Suppressor macrophage treated with lipopolysaccharide for 4 hours (primary cell): ENCODE measurements at regions not wholly inside any gene's neighbourhood (a gene's known extent, or its start where the extent isn't known, plus 50 kb on each side); places are given as distances from the start of the nearest gene placed in this dataset.
"Not testable (repeated sequence)": the region's sequence is repeated elsewhere in the genome, so short reads cannot be mapped to it uniquely, and the experiment has no call there.

Source experiments
- DNase-seq: peaks from one replicate; pipeline ENCODE4 v3.0.0-alpha.2; 2020

DNA sequence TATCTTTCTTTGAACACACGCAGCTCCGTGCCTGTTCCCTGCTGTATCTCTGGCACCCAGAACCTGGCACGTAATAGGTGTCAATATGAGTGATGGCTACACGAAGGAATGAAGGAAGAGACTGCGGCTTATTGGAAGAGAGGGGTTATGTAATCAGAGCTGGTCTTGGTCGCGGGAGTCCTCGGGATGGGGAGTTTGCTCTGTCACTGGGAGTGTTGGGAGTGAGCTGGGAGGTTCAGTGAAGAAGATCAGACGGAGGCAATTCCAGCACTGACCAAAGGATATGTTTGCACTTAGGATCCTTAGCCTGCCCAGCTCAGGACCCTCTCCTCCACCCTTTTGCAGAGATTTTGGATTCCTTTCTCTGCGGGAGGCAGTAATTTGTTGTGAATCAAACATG lies 709.1 kb downstream of the PTPRU start:
- no peak for DNase-seq

DNA sequence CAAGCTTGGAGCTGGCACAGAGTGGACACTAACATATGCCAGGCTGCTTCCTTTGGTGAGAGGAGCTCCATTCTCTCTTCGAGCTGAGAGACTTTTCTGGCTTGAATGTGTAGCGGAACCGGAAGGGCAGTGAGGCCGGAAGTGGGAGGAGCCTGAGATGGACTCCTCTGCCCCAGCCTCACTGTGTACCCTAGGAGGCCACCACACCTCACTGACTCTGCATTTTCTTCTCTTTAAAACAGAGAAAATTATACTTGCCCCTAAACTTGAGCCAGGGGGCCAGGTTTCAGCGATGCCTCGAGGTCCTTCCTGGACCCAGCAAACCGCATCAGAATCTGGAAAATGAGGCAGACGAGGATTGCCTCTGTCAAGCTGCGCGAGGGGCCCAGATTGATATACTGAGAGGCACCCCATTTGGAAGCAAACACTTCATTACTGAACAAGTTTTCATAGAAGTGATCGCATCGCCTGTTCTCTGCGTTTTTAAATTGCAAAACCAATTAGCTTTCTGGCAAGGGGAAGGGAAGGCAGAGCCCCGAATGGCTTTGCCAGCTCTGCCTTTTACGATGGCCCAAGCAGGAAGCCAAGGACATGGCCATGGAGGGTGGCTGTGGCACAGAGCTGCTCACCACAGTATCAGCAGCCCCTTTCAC lies 708.1 kb downstream of the PTPRU start:
- DNase-seq = no peak

DNA sequence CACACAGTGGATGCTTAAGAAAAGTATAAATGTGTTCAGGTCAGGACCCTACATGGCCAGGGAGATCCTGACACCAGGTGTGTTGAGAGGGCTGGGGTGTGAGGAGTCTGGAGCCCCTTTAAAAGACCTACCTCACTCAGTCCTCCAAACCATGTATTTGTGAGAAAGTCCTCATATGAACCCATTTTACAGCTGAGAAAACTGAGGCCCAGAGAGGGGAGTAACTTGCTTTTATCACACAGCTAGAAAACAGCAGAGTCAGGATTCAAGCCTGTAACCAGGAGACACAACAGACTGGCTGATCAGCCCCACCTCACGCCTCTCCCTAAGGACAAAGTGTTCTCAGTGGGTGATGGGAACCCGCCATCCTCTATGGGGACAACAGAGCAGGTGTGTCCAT lies 706.7 kb downstream of the PTPRU start:
- no peak for DNase-seq

DNA sequence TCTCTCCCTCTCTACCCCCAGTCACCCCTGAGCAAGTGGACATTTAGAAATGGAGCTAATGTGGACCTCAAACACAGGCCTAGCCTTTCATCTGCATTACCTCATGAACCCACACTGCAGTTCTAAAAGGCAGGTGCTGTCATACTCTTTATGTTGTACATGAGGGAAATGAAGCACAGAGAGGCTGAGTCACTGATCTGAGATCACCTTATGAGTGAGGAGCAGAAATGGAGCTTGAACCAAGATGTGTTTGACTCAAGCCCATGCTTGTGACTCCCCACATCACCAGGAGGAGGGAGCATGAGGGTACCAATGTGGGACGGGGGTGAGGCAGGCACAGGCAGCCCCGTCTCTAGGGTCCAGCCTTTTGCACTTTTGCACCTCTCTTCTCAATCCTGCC lies 702.8 kb downstream of the PTPRU start:
- peak; percentile 28 for DNase-seq

DNA sequence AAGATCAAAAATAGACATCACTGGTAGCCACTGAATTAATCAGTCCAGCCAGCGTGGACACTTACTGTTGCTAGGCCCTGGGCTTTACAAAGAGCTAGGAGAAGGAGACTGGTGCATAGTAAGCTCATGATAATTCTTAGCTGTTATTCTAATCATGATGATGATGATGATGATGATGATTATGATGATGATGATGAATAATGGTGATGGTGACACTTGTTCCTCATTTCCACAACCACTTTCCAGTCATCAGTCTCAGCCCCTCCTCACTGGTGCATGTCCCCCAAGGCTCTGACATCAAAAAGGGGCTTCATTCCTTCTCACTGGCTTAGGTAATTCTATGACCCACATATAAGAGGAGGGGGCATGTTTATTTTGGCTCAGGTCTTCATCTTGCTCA lies 701.0 kb downstream of the PTPRU start:
- peak; percentile 3 for DNase-seq

DNA sequence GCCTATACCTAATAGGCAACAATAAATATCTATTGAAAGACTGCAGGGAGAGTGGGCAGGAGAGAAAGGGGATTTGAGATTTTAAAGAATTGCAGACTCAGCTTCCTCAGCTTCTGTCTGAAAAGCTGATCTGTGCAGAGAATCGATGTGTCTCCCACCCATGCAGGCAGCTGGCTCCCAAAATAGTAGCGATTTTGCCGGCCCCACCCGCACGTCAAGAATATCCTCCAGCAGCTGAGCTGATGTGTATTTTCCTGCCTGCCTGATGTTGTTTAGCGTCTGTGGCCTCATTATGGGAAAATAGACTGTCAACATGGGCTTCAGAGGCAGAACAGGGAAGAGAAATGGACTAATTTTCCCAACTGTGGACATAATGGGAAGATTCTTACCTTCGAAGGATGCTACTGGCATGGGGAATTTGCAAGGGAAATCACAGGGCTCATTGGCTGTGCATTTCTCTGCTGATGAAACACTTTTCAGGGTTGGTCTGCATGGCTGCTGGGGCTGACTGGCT lies 699.8 kb downstream of the PTPRU start:
- no peak for DNase-seq

DNA sequence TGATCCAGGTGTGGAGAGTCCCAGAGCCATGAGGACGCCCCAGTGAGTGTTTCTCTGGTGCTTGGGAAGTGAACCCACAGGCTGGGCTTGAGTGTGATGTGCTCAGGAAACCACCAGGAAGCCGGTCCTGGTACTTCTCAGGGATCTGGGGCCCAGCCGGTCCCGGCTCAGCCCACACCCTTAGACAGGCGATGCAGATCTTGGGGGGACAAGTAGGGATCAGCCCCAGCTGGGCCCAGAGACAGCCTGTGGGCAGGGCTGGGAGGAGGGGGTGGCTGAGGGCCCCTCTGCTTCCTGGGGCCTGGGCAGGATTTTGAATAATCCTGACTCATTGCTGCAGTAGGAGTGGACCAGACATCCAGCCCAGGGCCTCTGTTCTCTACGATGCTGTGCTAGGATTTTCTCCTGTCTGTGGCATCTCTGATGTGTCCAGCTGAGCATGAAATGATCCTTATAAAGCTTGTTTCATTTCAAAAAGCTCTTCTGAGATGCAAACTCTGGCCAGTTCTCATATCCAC lies 698.0 kb downstream of the PTPRU start:
- DNase-seq = no peak

DNA sequence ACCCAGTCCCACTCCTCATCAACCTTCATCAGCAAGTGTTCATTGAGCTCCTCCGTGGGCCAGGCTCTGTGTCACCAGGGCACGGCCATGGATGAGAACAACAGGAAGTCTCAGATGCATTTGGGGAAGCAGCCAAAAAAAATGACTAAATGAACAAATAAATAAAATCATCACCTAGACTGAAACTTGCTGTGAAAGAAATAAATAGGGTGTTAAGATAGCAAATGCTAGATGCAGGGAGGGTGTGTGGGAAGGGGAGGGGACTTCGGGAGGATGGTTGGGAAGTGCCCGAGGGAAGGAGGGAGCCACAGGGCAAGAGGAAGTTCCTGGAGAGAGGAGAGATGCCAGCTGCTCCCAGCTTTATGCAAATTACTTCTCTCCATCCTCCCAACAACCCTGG lies 696.7 kb downstream of the PTPRU start:
- peak; percentile 16 for DNase-seq

DNA sequence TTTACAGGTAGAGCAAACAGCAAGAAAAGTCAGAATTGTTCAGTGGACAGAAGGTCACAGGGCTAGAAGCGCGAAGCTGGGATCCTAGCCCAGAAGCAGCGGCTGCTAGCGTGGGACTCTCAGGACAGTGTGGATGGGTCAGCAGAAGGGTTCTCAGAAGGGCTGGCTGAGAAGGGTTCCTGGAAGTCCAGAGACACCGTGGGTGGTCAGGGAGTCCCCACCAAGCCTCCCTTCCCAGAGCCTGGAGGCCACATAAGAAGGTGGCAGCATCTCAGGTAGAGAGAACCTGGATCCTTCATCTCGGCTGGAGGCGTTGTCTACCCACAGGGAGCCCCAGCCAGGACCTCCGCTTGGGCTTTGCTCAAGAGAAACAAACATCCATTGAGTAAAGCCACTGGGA lies 696.3 kb downstream of the PTPRU start:
- DNase-seq = no peak

DNA sequence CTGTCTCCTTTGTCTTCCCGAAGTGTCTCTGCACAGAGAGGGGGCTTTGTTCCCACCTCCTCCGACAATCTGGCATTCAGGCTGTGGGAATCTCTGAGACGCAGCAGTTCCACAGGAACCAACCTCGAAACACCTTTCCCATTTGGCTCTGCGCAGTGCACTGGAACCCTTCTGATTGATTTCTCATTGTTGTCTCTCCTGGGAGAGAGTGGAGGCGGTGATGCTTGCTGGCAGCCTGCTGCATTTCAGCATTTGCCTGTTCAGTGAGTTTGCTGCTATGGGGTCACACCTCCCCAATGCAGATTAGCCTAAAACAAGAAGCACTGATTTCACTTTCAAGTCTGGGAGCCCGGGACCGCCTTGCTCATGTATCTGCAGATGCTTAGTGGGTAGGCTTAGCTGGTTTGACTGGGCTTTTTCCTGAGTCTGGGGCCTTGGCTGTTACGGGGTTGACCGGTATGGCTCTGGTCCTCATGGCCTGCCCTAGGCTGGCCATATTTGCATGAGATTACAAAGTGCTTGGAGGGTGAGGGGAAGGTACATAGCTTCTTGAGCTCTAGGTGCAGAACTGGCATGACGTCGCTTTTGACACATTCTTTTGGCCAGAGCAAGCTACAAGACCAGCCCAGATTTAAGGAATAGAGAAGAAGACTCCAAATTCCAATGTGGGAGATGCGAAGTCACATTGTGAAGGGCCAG lies 695.3 kb downstream of the PTPRU start:
- DNase-seq = no peak

DNA sequence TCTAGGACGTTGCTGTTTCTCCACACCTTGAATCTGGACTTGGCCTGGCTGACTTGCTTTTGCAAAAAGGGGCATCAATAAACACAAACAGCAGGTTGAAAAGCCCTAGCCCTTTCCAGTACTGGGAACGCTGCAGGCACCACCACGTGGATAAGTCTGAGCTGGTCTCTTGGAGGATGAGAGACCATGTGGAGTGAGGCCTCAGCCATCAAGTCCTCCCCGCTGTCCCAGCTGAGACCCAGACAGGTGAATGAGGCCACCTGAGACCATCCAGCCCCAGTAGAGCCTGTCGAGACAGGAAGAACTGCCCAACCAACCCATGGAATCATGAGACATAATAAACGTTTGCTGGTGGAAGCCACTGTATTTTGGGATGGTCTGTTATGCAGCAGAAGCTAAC lies 688.7 kb downstream of the PTPRU start:
- no peak for DNase-seq

DNA sequence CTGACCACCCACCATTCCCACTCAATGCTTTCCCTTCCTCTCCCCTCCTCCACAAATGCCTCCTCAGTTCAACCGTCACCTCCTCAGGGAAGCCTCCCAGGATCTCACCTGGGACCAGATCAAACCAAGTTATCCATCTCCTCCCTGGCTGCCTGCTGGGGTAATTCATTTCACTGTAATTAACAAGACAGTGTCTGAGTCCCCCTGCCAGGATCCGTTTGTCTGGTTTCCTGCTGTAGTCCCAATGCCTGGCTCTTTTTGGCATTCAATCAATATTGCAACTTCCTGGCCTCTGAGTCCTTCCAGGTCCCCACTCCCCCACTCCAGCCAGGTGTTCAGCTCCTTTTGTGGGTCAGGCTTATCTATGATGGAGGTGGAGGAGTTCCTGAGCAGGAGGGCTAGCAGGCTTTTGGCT lies 687.7 kb downstream of the PTPRU start:
- no peak for DNase-seq

DNA sequence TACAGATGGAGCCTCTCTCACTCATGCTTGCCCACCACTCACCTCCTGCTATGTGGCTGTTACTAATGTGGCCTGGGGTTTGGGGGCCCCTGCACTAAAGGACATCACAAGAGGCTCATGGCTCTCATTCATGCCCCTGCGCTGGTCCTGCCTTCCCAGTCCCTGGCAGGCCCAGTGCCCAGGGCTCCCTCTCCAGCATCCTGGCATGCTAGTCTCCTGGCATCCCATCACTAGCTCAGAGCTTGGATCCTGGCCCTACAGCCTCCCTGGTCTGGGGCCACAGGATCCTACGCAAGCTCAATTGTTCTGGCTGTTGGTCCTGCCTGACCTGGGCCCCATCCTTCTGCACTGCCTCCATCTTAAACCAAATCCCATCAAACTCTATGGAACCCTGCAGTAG lies 685.4 kb downstream of the PTPRU start:
- no peak for DNase-seq

DNA sequence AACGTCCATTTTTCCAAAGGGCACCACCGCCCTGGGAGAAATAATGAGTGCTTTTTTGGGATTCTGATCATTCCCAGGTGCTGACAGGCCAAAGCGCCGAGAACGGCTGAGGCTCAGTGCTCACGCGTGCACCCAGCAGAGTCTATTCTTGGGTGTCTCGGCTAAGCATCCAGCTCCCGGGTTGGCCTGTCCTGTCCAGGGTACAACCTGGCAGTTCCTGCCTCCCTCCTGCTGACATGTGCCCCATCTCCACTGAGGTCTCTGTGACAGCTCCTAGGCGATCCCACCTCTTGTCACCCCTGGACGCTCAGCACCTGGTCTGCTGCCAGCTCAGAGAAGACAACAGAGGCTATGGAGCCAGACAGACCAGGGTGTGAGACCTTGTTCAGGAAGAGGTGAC lies 684.5 kb downstream of the PTPRU start:
- no peak for DNase-seq

DNA sequence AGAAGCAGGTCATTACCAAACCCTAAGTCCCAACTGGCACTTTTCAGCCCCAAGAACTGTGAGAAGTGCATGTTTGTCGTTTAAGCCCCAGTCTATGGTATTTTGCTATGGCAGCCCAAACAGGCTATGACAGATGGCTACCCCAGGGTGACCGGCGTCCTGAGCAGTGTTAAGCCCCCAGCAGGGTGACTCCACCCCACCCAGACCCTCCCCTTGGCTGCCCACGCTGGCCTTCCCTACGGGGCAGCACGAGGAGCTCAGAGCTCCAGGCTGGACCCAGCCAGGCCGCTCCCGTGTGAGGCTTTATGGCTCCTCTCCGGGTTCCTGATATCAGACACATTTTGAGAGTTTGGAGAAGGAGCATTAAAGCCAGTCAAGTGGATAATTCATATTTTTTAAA lies 684.0 kb downstream of the PTPRU start:
- DNase-seq = no peak

DNA sequence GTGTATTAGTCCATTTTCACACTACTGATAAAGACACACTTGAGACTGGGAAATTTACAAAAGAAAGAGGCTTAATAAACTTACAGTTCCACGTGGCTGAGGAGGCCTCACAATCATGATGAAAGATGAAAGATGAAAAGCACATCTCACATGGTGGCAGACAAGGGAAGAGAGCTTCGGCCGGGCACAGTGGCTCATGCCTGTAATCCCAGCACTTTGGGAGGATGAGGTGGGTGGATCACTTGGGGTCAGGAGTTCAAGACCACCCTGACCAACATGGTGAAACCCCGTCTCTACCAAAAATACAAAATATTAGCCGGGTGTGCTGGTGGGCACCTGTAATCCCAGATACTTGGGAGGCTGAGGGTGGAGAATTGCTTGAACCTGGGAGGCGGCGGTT lies 682.7 kb downstream of the PTPRU start:
- not testable (repeated sequence) for DNase-seq

DNA sequence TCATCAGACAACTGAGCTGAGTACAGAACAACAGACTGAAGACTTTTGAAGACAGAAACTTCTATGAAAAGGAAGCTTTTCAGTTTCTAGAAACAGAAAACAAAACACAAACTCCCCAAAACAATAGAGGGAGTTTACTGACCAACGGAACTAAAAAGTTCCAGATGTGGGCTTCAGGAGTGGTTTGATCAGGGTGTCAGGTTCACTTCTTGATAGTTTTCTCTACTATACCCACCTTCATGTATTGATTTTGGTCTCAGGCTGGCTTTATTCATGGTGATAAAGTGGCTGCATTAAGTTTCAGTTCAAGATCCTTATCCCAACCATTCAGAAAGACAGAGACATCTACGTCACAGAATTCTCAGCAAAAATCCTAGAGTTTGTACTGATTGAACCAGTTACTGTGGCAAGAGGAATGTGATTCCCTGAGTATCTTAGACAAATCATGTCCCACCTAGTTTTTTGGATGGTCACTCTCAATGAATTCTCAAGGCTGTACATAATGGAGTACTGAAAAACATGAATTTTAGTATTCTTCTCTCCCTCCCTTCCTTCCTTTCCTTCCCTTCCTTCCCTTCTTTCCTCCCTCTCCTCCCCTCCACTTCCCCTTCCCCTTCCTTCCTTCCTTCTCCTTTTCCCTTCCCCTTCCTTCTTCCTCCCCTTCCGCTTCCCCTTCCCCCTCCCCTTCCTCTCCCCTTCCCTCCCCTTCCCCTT lies 680.5 kb downstream of the PTPRU start:
- no peak for DNase-seq

DNA sequence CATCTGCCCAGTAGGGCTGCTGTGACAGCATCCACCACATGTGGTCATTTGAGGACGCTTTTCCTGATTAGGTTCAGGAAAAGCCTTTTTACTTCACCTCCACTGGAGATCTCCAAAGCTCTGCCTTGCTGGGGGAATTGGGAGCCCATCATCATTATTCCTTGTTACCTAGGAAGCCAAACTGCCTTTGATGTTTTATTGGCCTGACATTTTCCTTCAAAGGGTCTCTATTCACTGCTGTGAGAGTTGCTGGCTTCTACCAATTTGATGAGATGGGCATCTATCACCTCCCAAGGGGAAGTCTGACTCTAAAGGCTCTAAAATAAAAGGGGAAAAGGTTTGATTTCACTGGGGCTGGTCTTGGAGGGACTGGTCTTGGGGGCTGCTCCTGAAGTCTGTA lies 678.6 kb downstream of the PTPRU start:
- no peak for DNase-seq

DNA sequence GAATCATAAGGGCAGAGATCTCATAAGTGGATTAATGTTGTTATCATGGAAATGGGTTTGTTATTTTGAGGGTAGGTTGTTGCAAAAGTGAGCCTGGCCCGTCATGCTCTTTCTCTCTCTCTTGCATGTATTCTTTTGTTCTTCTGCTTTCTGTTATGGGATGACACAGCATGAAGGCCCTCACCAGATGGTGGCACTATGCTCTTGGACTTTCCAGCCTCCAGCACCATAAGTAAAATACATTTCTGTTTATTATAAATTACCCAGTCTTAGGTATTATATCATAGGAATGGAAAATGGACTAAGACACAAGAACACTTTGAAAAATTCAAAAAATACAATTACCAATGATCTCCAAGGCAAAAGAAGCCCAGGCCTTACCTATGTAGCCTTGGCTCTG lies 676.1 kb downstream of the PTPRU start:
- DNase-seq = peak; percentile 58

DNA sequence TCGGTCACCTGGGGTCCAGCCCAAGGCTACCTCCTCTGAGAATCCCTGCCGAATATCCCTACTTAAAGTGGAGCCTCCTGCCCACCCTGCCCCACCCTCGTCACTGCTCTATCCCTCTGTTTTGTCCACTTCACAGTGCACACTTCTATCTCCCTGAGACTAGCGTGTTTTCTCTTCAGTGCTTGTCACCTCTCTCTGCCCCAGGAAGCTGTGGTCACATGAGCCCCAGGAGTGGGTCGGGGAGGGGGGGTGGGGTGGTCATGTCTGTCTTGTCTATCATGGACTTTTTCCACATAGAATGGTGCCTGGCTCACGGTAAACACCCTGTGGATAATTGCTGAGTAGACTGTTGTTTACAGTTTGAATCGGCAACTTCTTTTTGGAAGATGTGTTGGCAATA lies 673.6 kb downstream of the PTPRU start:
- DNase-seq = no peak

DNA sequence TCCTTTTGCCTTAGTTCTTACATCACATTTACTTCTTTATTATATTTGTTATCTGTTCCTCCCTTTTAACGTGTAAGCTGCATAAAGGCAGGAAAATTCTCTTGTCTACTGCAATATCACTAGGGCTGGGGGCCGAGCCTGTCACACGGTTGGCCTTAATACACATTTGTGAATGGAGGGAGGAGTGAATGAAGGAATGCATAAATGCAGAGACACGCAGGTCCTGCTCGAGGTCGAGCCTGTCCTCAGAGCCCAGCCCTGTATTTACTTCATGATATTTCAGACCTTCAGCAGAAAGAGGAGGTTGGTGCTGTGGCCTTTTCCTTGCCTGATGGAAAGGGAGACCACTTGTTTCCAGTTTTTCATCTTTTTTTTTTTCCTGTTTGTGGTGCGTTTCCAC lies 671.3 kb downstream of the PTPRU start:
- no peak for DNase-seq

DNA sequence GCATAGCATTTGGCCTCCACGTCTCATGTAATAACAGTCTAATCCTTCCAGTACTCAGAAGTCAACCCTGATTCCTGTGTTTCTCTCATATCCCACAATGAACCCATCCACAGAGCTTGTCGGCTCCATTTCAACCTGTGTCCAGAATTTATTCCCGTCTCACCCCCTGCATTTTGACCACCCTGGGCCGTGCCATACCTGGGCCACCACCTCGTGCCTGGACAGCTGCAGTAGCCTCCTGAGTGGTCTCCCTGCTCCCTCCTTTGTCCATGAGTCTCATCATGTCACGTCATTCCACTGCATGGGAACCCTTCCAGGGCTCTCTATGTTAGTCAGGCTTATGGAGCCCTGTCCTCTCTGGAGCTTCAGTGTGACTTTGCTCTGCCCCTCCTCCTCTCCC lies 670.6 kb downstream of the PTPRU start:
- no peak for DNase-seq

DNA sequence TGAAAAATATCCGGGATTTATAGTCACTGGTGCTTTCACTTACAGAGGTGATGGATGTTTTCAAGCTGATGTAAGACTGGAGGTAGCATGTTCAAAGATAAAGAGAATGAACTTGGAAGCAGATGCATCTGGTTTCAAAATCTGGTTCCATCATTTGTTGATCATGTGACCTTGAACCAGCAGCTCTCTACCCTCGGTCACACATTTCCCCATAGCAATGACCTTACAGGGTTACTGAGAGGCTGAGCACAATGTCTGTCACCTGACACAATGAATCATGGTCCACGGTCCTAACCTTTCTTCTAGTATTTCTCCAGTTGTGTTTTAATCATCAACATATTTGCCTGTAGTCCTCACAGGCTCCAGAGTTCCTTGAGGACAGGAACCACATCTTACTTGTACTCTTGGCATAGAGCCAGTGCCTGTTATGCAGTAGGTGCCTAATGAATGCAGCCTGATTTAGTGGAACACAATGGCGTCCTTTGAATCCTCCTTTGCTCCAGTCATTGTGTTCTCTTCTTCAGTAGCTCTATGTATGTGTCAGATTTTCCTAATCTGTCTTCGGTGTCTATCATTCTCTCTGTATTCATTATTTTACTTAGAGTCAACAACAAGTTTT lies 667.3 kb downstream of the PTPRU start:
- peak; percentile 55 for DNase-seq
